ENCODE measurements at regions not wholly inside any gene's neighbourhood (a gene's known extent, or its start where the extent isn't known, plus 50 kb on each side); places are given as distances from the start of the nearest gene placed in this dataset.

DNA sequence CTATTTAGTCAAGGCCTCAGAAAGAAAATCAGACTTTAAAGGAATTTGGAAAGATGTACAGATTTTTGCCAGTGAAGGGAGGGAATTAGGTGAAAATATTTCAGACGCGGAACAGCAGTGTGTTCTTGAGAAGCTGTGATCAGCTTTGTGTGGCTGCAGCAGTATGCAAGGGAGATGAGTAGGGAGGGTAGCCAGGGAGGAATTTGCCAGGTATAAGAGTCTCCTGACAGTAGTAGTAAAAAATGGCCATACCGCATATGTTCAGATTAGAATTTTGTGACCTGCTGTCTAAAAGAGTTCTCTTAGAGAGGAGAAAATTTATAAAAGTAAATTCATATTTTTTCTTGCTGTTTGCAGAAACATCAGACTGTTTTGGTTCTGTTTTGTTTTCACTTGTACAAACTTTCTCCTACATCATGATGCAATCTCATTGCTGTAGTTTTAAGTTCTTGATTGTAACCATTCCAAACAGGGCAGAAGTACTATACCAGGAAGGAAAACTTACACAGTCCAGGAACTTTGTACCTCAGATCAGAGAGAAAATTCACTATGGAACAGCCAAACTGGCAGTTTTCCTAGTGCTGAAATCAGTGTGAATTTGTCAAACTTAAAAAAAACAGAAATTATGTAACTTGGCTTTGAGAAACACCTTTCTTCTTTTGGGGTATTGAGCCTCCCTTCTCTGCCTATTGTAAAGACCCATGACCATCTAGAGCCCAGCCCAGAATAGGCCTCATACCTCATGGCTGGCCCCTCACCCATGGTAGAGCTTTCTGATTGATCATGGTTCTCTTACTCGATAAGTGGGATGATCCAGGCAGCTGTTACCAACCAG, 78.4 kb upstream of the NR3C1 start (continued):
- TF ChIP-seq, protein P1, sequence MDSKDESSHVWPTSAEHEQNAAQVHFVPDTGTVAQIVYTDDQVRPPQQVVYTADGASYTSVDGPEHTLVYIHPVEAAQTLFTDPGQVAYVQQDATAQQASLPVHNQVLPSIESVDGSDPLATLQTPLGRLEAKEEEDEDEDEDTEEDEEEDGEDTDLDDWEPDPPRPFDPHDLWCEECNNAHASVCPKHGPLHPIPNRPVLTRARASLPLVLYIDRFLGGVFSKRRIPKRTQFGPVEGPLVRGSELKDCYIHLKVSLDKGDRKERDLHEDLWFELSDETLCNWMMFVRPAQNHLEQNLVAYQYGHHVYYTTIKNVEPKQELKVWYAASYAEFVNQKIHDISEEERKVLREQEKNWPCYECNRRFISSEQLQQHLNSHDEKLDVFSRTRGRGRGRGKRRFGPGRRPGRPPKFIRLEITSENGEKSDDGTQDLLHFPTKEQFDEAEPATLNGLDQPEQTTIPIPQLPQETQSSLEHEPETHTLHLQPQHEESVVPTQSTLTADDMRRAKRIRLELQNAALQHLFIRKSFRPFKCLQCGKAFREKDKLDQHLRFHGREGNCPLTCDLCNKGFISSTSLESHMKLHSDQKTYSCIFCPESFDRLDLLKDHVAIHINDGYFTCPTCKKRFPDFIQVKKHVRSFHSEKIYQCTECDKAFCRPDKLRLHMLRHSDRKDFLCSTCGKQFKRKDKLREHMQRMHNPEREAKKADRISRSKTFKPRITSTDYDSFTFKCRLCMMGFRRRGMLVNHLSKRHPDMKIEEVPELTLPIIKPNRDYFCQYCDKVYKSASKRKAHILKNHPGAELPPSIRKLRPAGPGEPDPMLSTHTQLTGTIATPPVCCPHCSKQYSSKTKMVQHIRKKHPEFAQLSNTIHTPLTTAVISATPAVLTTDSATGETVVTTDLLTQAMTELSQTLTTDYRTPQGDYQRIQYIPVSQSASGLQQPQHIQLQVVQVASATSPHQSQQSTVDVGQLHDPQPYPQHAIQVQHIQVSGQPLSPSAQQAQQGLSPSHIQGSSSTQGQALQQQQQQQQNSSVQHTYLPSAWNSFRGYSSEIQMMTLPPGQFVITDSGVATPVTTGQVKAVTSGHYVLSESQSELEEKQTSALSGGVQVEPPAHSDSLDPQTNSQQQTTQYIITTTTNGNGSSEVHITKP (CRISPR knock-in tag; IDR thresholded peaks at IDR 0.05; ENCODE audit: low read depth) = no peak
- TF ChIP-seq MTF1 (CRISPR knock-in tag; IDR thresholded peaks at IDR 0.05) = no peak
- TF ChIP-seq SALL2 (CRISPR knock-in tag; IDR thresholded peaks at IDR 0.05) = no peak
- TF ChIP-seq, protein P2, sequence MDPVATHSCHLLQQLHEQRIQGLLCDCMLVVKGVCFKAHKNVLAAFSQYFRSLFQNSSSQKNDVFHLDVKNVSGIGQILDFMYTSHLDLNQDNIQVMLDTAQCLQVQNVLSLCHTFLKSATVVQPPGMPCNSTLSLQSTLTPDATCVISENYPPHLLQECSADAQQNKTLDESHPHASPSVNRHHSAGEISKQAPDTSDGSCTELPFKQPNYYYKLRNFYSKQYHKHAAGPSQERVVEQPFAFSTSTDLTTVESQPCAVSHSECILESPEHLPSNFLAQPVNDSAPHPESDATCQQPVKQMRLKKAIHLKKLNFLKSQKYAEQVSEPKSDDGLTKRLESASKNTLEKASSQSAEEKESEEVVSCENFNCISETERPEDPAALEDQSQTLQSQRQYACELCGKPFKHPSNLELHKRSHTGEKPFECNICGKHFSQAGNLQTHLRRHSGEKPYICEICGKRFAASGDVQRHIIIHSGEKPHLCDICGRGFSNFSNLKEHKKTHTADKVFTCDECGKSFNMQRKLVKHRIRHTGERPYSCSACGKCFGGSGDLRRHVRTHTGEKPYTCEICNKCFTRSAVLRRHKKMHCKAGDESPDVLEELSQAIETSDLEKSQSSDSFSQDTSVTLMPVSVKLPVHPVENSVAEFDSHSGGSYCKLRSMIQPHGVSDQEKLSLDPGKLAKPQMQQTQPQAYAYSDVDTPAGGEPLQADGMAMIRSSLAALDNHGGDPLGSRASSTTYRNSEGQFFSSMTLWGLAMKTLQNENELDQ (CRISPR knock-in tag; IDR thresholded peaks at IDR 0.05; ENCODE audit: borderline replicate concordance) = no peak
- TF ChIP-seq, protein P3, sequence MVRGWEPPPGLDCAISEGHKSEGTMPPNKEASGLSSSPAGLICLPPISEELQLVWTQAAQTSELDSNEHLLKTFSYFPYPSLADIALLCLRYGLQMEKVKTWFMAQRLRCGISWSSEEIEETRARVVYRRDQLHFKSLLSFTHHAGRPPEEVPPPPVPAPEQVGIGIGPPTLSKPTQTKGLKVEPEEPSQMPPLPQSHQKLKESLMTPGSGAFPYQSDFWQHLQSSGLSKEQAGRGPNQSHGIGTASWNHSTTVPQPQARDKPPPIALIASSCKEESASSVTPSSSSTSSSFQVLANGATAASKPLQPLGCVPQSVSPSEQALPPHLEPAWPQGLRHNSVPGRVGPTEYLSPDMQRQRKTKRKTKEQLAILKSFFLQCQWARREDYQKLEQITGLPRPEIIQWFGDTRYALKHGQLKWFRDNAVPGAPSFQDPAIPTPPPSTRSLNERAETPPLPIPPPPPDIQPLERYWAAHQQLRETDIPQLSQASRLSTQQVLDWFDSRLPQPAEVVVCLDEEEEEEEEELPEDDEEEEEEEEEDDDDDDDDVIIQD (CRISPR knock-in tag; IDR thresholded peaks at IDR 0.05; ENCODE audit: low read depth) = peak; percentile 88; the same call in 1 of the 2 replicates
- TF ChIP-seq RARG (CRISPR knock-in tag; IDR thresholded peaks at IDR 0.05; ENCODE audit: low read depth) = no peak
- peak; percentile 88 for TF ChIP-seq ZNF644 (CRISPR knock-in tag; IDR thresholded peaks at IDR 0.05; ENCODE audit: low read depth)
- TF ChIP-seq FOSL2 (CRISPR knock-in tag; IDR thresholded peaks at IDR 0.05) = peak; percentile 15; the same call in 1 of the 2 replicates
- TF ChIP-seq, protein P4, sequence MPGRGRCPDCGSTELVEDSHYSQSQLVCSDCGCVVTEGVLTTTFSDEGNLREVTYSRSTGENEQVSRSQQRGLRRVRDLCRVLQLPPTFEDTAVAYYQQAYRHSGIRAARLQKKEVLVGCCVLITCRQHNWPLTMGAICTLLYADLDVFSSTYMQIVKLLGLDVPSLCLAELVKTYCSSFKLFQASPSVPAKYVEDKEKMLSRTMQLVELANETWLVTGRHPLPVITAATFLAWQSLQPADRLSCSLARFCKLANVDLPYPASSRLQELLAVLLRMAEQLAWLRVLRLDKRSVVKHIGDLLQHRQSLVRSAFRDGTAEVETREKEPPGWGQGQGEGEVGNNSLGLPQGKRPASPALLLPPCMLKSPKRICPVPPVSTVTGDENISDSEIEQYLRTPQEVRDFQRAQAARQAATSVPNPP (CRISPR knock-in tag; IDR thresholded peaks at IDR 0.05) = no peak
- TF ChIP-seq, protein P5, sequence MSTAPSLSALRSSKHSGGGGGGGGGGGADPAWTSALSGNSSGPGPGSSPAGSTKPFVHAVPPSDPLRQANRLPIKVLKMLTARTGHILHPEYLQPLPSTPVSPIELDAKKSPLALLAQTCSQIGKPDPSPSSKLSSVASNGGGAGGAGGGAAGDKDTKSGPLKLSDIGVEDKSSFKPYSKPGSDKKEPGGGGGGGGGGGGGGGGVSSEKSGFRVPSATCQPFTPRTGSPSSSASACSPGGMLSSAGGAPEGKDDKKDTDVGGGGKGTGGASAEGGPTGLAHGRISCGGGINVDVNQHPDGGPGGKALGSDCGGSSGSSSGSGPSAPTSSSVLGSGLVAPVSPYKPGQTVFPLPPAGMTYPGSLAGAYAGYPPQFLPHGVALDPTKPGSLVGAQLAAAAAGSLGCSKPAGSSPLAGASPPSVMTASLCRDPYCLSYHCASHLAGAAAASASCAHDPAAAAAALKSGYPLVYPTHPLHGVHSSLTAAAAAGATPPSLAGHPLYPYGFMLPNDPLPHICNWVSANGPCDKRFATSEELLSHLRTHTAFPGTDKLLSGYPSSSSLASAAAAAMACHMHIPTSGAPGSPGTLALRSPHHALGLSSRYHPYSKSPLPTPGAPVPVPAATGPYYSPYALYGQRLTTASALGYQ (CRISPR knock-in tag; IDR thresholded peaks at IDR 0.05) = no peak
- TF ChIP-seq SIX4 (CRISPR knock-in tag; IDR thresholded peaks at IDR 0.05) = no peak
- peak; percentile 44; the same call in 1 of the 2 replicates for TF ChIP-seq HDAC1 (CRISPR knock-in tag; IDR thresholded peaks at IDR 0.05)
- peak; percentile 76 for TF ChIP-seq FOXA3 (CRISPR knock-in tag; IDR thresholded peaks at IDR 0.05)
- TF ChIP-seq PHF20 (CRISPR knock-in tag; IDR thresholded peaks at IDR 0.05) = no peak
- no peak for TF ChIP-seq GATA4 (IDR thresholded peaks at IDR 0.05; ENCODE audit: borderline replicate concordance, low read depth)
- TF ChIP-seq, protein P6, sequence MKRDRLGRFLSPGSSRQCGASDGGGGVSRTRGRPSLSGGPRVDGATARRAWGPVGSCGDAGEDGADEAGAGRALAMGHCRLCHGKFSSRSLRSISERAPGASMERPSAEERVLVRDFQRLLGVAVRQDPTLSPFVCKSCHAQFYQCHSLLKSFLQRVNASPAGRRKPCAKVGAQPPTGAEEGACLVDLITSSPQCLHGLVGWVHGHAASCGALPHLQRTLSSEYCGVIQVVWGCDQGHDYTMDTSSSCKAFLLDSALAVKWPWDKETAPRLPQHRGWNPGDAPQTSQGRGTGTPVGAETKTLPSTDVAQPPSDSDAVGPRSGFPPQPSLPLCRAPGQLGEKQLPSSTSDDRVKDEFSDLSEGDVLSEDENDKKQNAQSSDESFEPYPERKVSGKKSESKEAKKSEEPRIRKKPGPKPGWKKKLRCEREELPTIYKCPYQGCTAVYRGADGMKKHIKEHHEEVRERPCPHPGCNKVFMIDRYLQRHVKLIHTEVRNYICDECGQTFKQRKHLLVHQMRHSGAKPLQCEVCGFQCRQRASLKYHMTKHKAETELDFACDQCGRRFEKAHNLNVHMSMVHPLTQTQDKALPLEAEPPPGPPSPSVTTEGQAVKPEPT (CRISPR knock-in tag; IDR thresholded peaks at IDR 0.05; ENCODE audit: low read depth) = no peak
- no peak for TF ChIP-seq PAF1 (CRISPR knock-in tag; IDR thresholded peaks at IDR 0.05)

Measured in HepG2 (cell line).